K562 (cell line): ENCODE measurements at regions not wholly inside any gene's neighbourhood (a gene's known extent, or its start where the extent isn't known, plus 50 kb on each side); places are given as distances from the start of the nearest gene placed in this dataset.

Source experiments
- ATAC-seq: fragments of 200-7000 bp; cut with Tn5 transposase; 3 replicates; pipeline ENCODE4 v1.9.1; 2020; ENCODE audit warnings: moderate library complexity
- BruUV-seq: library from RNA; stranded (reverse); fragments of 400-500 nt; replicated peaks from 2 replicates; lab custom pipeline; 2021; lab: Mats Ljungman, UMichigan
- CTCF ChIA-PET: fragments of 300-600 bp; formaldehyde crosslinking; extraction: SDS; loops from one replicate; lab custom pipeline; 2021; ENCODE audit warnings: low intra/inter-chr PET ratio; lab: Yijun Ruan, JAX
- POLR2A ChIA-PET: fragments of 300-600, 350-650 bp; sonication (Branson Sonifier 250); formaldehyde crosslinking; extraction: SDS; loops from one replicate; lab custom pipeline; 2021; ENCODE audit warnings: antibody characterized with exemption, inconsistent platforms; lab: Yijun Ruan, JAX
- DNase-seq, 4 experiments: peaks; one replicate each; pipeline versions ENCODE4 v3.0.0 to v3.0.0-alpha.2; 2011 to 2018; ENCODE audit warnings: low spot score in 3 of 4, mixed read lengths in 3 of 4; ENCODE audit errors: extremely low read depth in 1 of 4
- FAIRE-seq: peaks from 2 replicates; lab custom pipeline; 2011; peaks lifted over from hg19 to GRCh38; lab: Jason Lieb, UNC
- H2AFZ ChIP-seq: 2 replicates; pipeline ENCODE4 v1.6.0; 2011; ENCODE audit warnings: low read depth, low read length, control low read depth, inconsistent platforms
- H3K27ac ChIP-seq: fragments of 200-600 bp; 3 replicates; pipeline ENCODE4 v1.8.0; 2011; ENCODE audit warnings: low read depth, mild to moderate bottlenecking, control low read depth, inconsistent platforms, low read length, moderate library complexity, mixed read lengths; ENCODE audit errors: extremely low read depth
- H3K27me3 ChIP-seq, 2 experiments: fragments of 300-600 bp in 1 of 2; 2 replicates in 1 of 2; 3 replicates in 1 of 2; pipeline versions ENCODE4 v1.6.0 to v1.8.0; 2011; ENCODE audit warnings: inconsistent platforms in 2 of 2, low read length in 2 of 2, mild to moderate bottlenecking in 1 of 2, mixed read lengths in 1 of 2, moderate library complexity in 1 of 2; ENCODE audit not compliant: control insufficient read depth in 2 of 2, insufficient read depth in 2 of 2
- H3K36me3 ChIP-seq: fragments of 300-600 bp; 3 replicates; pipeline ENCODE4 v1.8.0; 2011; ENCODE audit warnings: mild to moderate bottlenecking, low read length, inconsistent platforms; ENCODE audit not compliant: control insufficient read depth, insufficient read depth
- H3K4me1 ChIP-seq, 2 experiments: fragments of 200-600 bp in 1 of 2; replicated peaks in 1 of 2; 2 replicates in 1 of 2; 3 replicates in 1 of 2; pipeline versions ENCODE4 v1.5.1 to v1.8.0; 2011; ENCODE audit warnings: inconsistent platforms in 2 of 2, low read length in 2 of 2, mild to moderate bottlenecking in 1 of 2, mixed read lengths in 1 of 2, moderate library complexity in 1 of 2; ENCODE audit not compliant: control insufficient read depth in 2 of 2, insufficient read depth in 2 of 2
- H3K4me2 ChIP-seq: 2 replicates; pipeline ENCODE4 v1.6.1; 2011; ENCODE audit warnings: low read length, control low read depth, inconsistent platforms, mixed read lengths; ENCODE audit not compliant: insufficient read depth
- H3K4me3 ChIP-seq: fragments of 200-600 bp; sonication (generic), shearing (Covaris generic); 2 replicates; pipeline ENCODE4 v1.5.1; 2016; ENCODE audit warnings: control low read depth, inconsistent platforms
- H3K79me2 ChIP-seq: fragments of 200-600 bp; 3 replicates; pipeline ENCODE4 v1.8.0; 2011; ENCODE audit warnings: low read length, inconsistent platforms; ENCODE audit not compliant: control insufficient read depth, insufficient read depth
- H3K9ac ChIP-seq, 2 experiments: 2 replicates each; pipeline versions ENCODE4 v1.6.0 to v1.6.1; 2011; ENCODE audit warnings: low read depth in 2 of 2, low read length in 2 of 2, control low read depth in 1 of 2, inconsistent platforms in 1 of 2, mild to moderate bottlenecking in 1 of 2, mixed read lengths in 1 of 2; ENCODE audit not compliant: insufficient read depth in 1 of 2
- H3K9me1 ChIP-seq: one replicate; pipeline ENCODE4 v1.6.0; 2011; ENCODE audit warnings: inconsistent platforms, mild to moderate bottlenecking, low read length, moderate library complexity; ENCODE audit not compliant: control insufficient read depth, insufficient read depth
- H3K9me3 ChIP-seq: replicated peaks from 2 replicates; pipeline ENCODE4 v1.5.1; 2011; ENCODE audit warnings: low read depth, low read length, inconsistent platforms; ENCODE audit not compliant: control insufficient read depth, insufficient read depth
- H4K20me1 ChIP-seq: replicated peaks from 2 replicates; pipeline ENCODE4 v1.6.1; 2011; ENCODE audit warnings: low read length, inconsistent platforms, mixed read lengths; ENCODE audit not compliant: control insufficient read depth, insufficient read depth
- DPF2 ChIP-seq: fragments of 450-650 bp; IDR thresholded peaks from 2 replicates; pipeline ENCODE4 v1.6.1; 2016
- KDM4B ChIP-seq, 2 experiments: fragments of 450-650 bp in 1 of 2; sonication (generic) in 1 of 2; IDR thresholded peaks; 2 replicates each; pipeline ENCODE4 v1.6.1; 2016 to 2017; ENCODE audit warnings: borderline replicate concordance in 2 of 2, antibody characterized with exemption in 1 of 2, low read depth in 1 of 2, mild to moderate bottlenecking in 1 of 2
- MAX ChIP-seq: sonication (generic); formaldehyde crosslinking; IDR thresholded peaks from 2 replicates; pipeline ENCODE4 v1.9.0; 2022; ENCODE audit warnings: mild to moderate bottlenecking, missing genetic modification reagents
- PTRF ChIP-seq: fragments of 450-650 bp; IDR thresholded peaks from 2 replicates; pipeline ENCODE4 v1.6.1; 2016; ENCODE audit warnings: mild to moderate bottlenecking, missing genetic modification characterization, missing compliant biosample characterization
- SIX5 ChIP-seq, 2 experiments: IDR thresholded peaks; 2 replicates each; pipeline ENCODE4 v1.6.1; 2011; ENCODE audit warnings: low read length in 2 of 2, borderline replicate concordance in 1 of 2, low read depth in 1 of 2, mild to moderate bottlenecking in 1 of 2, moderate library complexity in 1 of 2; ENCODE audit not compliant: insufficient read depth in 1 of 2
- ZBTB33 ChIP-seq: sonication (generic); formaldehyde crosslinking; IDR thresholded peaks from 2 replicates; pipeline ENCODE4 v1.8.1; 2023; ENCODE audit warnings: mild to moderate bottlenecking, missing genetic modification reagents
- ZKSCAN1 ChIP-seq: fragments of 150-350 bp; IDR thresholded peaks from 2 replicates; pipeline ENCODE4 v1.6.1; 2016; ENCODE audit warnings: low read depth, low read length
- ZNF324 ChIP-seq: fragments of 250-450 bp; sonication (Bioruptor Pico); IDR thresholded peaks from 2 replicates; pipeline ENCODE4 v1.4.0; 2020; ENCODE audit warnings: mild to moderate bottlenecking
- ZNF436 ChIP-seq: fragments of 250-450, 450-650 bp; sonication (Bioruptor Pico); formaldehyde crosslinking; IDR thresholded peaks from 2 replicates; pipeline ENCODE4 v1.7.0; 2020; ENCODE audit warnings: mild to moderate bottlenecking
- ZNF589 ChIP-seq: fragments of 200-800 bp; sonication (Bioruptor generic); IDR thresholded peaks from 2 replicates; pipeline ENCODE4 v1.6.1; 2016; ENCODE audit warnings: low read depth, missing genetic modification characterization, missing compliant biosample characterization
- ZNF778 ChIP-seq: fragments of 450-650 bp; formaldehyde crosslinking; IDR thresholded peaks from 2 replicates; pipeline ENCODE4 v1.4.0; 2020; ENCODE audit warnings: mild to moderate bottlenecking, moderate library complexity
- WGBS: fragments of 100-300 bp; shearing (Covaris generic); methylation state at CpG from one replicate; pipeline ENCODE4 v1.1.6; 2016; ENCODE audit warnings: low coverage, mixed read lengths; ENCODE audit not compliant: insufficient coverage; ENCODE audit errors: missing lambda C conversion rate; 5-methylcytosine and 5-hydroxymethylcytosine counted together
- in situ Hi-C: fragments of 300-500 bp; cut with MboI; formaldehyde crosslinking; loops from 4 replicates; pipeline ENCODE4 v1.15.0; 2018; ENCODE audit warnings: inconsistent platforms, mixed read lengths
- intact Hi-C: fragments of 100-400 bp; cut with micrococcal nuclease; formaldehyde crosslinking; loops from 2 replicates; pipeline ENCODE4 v1.14.2; 2022
- TF ChIP-seq, protein P1 (sequence below), 2 experiments: fragments of 450-650 bp; formaldehyde crosslinking in 1 of 2; IDR thresholded peaks; 2 replicates each; pipeline versions ENCODE4 v1.4.0 to v1.6.1; 2014 to 2020; ENCODE audit warnings: mild to moderate bottlenecking in 2 of 2, borderline replicate concordance in 1 of 2, low read depth in 1 of 2

DNA sequence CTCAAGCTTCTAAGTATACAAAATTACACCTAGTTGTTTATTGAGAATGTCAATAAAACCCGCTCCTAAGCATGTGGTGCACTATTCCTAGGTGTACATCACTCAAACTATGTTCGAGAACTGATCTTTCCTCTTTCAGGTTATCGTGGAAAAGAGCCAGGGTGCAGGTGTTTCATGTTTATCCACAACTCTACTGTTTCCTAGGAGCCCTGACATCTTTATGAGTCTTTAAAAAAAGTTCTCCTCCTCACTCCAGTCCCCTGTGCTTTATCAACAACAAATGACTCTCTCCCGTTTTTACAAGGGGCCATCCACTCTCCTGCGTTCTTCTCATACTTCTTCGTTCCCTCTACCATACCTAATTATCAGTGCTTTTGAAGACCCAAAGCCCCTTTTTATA lies 78.8 kb upstream of the NFIL3 start:
- CTCF ChIA-PET: no interaction called here
- WGBS: 16% methylated on average over 6 of the region's 6 CpGs
- TF ChIP-seq PTRF (tag) (no peak), ZNF778 (CRISPR knock-in tag) (no peak), MAX (CRISPR knock-in tag) (no peak), KDM4B (IDR thresholded peaks at IDR 0.05; ENCODE audit: borderline replicate concordance in 2 of 2, low read depth in 1 of 2) (no peak), SIX5 (IDR thresholded peaks at IDR 0.05; ENCODE audit: borderline replicate concordance in 1 of 2, insufficient read depth in 1 of 2, low read depth in 1 of 2, low read length in 2 of 2) (no peak), ZNF589 (CRISPR knock-in tag) (no peak), ZBTB33 (CRISPR knock-in tag) (no peak), DPF2 (no peak), ZKSCAN1 (no peak), ZNF324 (CRISPR knock-in tag) (no peak), ZNF436 (CRISPR knock-in tag) (no peak)
- TF ChIP-seq, protein P1, sequence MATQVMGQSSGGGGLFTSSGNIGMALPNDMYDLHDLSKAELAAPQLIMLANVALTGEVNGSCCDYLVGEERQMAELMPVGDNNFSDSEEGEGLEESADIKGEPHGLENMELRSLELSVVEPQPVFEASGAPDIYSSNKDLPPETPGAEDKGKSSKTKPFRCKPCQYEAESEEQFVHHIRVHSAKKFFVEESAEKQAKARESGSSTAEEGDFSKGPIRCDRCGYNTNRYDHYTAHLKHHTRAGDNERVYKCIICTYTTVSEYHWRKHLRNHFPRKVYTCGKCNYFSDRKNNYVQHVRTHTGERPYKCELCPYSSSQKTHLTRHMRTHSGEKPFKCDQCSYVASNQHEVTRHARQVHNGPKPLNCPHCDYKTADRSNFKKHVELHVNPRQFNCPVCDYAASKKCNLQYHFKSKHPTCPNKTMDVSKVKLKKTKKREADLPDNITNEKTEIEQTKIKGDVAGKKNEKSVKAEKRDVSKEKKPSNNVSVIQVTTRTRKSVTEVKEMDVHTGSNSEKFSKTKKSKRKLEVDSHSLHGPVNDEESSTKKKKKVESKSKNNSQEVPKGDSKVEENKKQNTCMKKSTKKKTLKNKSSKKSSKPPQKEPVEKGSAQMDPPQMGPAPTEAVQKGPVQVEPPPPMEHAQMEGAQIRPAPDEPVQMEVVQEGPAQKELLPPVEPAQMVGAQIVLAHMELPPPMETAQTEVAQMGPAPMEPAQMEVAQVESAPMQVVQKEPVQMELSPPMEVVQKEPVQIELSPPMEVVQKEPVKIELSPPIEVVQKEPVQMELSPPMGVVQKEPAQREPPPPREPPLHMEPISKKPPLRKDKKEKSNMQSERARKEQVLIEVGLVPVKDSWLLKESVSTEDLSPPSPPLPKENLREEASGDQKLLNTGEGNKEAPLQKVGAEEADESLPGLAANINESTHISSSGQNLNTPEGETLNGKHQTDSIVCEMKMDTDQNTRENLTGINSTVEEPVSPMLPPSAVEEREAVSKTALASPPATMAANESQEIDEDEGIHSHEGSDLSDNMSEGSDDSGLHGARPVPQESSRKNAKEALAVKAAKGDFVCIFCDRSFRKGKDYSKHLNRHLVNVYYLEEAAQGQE (IDR thresholded peaks at IDR 0.05; ENCODE audit: borderline replicate concordance): no peak
- TF ChIP-seq, protein P1 (CRISPR knock-in tag; IDR thresholded peaks at IDR 0.05; ENCODE audit: low read depth): no peak

More for the DNA sequence above, 78.8 kb upstream of the NFIL3 start:
- H3K4me2 ChIP-seq: no peak overlapping the region
- intact Hi-C loops (no loop called here), in situ Hi-C loops (no loop called here)
- H3K4me3 ChIP-seq: no peak overlapping the region
- POLR2A ChIA-PET: interaction anchor here (0.6 to 0.7 kb wide), 2 partner anchors 13 to 284 kb away, joined by 3 read pairs; no protein-coding TSS in a partner anchor
- H3K9me1 ChIP-seq: no peaks in the 10 kb centered on the region
- H3K79me2 ChIP-seq: no peaks in the 10 kb centered on the region
- no peak for DNase-seq
- no peak for ATAC-seq
- H3K9me3 ChIP-seq: no peaks in the 10 kb centered on the region
- H3K9ac ChIP-seq: no peak overlapping the region
- no peaks in the 10 kb centered on the region for H3K36me3 ChIP-seq
- H4K20me1 ChIP-seq: no peaks in the 10 kb centered on the region
- H3K27me3 ChIP-seq: peaks cover 0 to 2% of the 10 kb centered on the region in 2 experiments; a peak in 4 of 5 replicates
- BruUV-seq: no TSS peak
- H3K27ac ChIP-seq: no peak overlapping the region
- H2AFZ ChIP-seq: no peak overlapping the region
- FAIRE-seq: no peak
- H3K4me1 ChIP-seq: peaks cover 4 to 11% of the 10 kb centered on the region in 2 experiments; a peak in 3 of 5 replicates
